Activated CD8-positive, alpha-beta memory T cell treated with anti-CD3 and anti-CD28 coated beads for 48 hours (primary cell): ENCODE measurements at regions not wholly inside any gene's neighbourhood (a gene's known extent, or its start where the extent isn't known, plus 50 kb on each side); places are given as distances from the start of the nearest gene placed in this dataset.
"Not testable (repeated sequence)": the region's sequence is repeated elsewhere in the genome, so short reads cannot be mapped to it uniquely, and the experiment has no call there.

ENCODE experiments used
- DNase-seq, 3 experiments: peaks; one replicate each; pipeline ENCODE4 v3.0.0-alpha.2; 2020; ENCODE audit warnings: low read depth in 2 of 3, low spot score in 2 of 3

DNA sequence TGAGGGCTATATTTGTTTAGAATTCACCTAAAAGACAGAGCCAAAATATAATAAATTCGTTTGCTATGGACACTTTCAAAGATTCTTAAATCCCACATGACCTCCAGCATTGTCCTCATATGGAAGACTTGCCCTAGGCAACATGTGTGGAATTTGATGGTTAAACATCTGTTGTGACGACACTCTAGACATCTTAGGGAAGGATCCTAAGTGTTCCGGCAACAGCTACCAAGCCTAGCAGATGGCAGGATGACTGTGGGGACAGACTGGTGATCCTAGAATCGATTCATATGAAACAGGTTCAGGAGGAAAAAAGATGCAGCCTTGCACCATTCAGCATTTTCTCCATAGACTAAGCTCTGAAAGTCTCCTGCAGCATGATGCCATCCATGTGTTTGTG, 77.6 kb upstream of the BACH2 start:
- DNase-seq: no peak

DNA sequence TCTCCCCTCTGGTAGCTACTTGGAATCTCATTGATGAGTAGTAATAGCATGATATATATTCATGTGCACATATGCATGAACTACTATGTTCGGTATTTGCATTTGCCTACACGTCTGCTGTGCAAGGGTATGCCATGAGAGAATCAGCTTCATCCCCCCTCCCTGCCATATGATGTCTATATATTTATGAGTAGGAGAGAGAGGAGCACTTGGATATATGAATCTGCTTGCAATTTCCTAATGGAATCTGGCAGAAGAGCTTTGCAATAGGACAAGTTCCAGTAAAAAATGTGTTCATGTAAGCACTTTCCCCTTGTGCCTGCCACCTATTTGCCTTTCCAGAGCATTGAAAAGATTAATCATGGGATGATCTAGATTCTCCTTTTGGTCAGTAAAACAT, 76.2 kb upstream of the BACH2 start:
- DNase-seq: no peak

DNA sequence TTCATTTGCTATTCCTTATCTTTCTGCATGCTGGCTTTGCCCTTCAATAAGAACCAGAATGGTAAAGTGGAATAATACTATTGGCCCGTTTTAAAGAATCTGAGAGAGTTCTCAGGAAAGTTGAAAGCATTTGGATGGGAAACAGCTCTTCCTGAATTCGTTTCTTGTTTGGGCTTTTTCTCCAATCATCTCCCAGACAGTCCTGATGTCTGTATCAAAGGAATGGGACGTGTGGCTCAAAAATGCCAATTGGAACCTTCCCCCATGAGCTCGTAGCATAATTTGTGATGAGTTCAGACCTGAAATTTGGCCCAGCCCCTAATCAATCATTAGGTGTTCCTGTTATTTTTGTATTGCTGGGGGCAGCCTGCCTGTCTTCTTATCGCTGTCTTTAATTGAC, 75.8 kb upstream of the BACH2 start:
- no peak for DNase-seq

DNA sequence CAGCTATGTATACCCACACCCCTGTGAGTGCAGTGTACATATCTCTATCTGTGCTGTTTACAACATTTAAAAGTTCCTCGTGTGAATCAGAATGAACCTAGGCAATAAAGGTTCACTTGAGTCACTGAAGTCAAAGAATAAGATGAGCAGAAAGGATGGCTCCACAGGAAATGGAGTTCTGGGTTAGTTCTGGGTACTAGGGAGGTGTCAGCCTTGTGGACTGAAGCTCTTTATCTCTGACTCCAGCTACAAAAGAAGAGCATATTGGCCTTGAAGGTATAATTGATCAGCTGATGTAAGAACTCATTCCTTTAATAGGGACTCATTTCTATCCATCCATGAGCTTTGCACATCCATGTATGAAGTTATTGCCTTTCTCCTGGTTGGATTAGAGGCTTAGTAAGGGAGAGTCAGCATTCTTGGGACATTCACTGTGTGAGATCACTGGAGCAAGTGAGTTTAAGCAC, 73.9 kb upstream of the BACH2 start:
- no peak for DNase-seq

DNA sequence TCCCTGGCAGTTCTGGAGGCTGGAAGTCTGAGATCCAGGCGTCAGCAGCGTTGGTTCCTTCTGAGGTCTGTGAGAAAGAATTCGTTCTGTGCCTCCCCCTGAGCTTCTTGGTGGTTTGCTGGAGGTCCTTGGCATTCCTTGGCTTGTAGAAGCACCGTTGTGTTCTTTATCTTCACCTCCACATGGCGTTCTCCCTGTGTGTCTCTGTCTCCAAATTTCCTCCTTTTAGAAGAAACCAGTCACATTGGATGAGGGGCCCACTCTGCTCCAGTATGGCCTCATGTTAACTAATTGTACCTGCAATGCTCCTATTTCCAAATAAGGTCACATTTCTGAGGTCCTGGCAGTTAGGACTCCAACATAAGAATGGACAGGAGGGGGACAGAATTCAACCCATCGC, 73.0 kb upstream of the BACH2 start:
- no peak for DNase-seq

DNA sequence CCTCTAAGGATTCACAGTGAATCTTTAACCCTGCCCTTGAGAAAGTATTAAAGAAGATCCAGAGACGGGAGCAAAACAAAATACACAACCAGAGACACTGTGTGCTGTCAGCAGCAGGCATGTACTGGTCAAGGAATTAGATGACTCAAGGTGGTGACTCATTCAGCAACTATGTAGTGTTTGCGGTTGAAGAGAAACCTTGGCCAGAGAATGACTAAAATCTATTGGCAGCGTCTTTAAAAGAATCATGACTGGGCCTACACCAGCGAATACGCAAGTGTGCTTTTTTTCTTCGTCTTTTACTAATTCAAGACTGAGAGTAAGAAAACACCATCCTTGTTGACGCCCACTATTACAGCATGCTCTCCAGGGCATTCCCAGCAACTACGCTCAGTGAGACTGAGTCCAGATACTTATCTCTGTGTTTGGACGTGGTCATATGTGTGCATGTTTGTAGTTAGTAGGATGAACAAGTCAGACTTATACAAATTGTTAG, 72.4 kb upstream of the BACH2 start:
- no peak for DNase-seq

DNA sequence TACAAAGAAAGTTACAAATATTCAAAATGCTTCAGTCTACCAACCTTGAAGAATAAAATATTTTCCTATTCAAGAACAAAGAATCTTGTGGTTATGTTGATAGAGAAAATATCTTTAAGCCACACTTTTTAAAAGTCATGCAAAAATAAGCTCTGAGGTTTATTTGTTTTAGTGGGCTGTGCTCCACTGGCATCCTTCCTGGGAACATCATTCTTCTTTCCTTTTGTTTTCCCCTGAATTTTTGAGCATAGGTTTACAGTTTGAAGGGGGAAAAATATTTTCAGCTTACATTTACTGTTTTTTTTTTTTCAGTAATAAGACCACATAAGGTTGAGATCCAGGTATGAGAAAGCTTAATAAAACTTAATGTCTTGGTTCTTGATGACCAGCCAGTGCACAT, 72.0 kb upstream of the BACH2 start:
- DNase-seq: no peak

DNA sequence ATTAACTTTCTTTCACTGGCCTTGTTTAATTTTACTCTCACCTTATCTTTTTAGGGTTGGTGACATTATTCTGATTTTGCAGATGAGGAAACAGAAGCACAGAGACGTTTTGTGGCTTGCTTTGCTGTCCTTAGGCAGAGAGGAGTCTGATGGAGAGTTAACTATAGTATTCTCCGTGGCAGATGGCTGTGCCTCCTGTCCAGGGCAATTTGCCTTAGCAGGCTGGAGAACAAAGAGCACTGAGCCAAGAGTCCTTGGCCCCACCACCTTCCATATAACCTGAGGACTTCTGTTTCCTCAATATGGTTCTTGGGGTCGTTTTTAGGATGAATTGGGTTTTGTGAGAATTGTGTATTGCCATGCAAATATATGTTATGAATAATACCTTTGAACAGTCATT, 71.4 kb upstream of the BACH2 start:
- no peak for DNase-seq

DNA sequence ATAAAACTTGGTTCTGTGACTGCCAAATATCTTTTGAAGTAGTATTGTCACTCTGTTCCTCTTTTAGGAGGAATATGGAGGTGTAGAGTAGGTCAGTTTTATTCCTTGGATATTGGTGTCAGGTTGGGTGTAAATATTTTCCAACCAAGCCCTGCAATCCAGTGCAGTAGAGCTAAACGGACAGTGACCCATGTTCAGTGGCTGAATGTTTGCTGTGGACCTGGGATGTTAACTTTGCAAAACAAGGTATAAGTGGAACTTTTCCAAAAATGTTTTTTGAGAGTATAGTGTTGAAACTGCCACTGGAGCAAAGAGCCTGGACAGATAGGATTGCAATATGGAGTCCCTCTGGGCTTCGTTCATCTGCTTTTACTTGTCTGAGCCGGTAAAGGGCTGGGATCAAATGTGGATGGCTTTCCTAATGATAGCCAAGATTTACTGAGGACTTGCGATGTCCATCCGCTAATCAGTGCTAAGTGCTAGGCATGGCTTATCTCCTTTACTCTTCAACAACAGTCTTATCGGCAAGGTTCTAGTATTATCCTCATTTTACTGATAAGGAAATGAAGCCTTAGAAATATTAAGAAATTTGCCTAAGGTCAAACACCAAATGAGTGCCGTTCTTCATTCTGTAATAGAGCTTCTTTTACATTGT, 69.0 kb upstream of the BACH2 start:
- no peak for DNase-seq

DNA sequence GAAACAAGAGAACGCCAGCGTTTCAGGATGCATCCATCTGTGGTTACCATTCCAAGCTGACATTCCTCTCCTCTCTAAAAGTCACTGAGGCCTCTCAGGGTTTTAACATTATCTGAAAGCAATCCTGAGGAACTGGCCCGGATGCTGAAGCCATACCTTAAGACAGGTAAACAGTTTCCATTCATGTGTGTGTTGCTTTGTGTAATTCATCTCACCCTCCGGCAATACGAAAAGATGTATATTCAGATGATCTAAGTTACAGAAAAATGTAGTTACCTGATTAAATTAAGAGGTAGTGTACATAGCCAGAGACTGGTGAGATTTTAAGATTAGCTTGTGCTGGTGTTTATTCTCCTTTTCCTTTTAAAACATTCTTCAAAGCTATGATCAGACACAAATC, 68.4 kb upstream of the BACH2 start:
- DNase-seq: no peak

DNA sequence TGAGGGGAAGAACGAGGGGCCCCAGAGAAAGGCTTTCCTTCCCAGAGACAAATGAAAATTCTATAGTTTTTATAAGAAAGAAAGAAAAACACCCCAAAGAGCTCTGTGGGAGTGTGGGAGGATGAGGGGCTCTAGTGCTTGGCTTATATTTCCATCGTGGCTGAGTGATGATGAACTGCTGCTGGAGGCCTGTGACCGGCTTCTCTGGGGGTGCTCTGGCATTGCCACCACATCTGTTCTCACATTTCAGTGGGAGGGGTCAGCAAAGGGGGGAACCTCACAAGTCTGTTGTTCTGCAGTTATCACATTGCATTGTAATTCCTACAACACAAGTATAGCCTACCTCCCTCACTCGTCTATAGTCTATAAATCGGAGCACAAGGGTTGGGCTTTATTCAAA, 67.6 kb upstream of the BACH2 start:
- no peak for DNase-seq

DNA sequence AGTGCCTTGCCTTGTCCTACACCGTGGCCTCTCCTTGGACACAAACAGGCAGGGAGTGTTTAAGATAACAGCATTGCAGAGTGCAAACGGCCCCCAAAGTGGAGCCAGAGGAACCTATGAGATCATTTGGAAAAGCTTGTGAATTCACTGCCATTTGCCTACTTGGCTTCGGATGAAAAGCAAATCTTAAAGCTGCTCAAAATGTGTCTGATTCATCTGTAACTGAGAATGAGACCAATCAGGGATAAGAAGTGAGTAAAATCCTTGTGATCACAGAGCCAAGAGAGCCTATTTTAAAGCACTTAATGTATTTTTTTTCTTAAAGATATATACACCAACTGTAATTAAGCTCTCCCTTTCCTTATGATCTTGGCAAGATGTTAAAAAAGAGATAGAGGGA, 65.7 kb upstream of the BACH2 start:
- DNase-seq: no peak

DNA sequence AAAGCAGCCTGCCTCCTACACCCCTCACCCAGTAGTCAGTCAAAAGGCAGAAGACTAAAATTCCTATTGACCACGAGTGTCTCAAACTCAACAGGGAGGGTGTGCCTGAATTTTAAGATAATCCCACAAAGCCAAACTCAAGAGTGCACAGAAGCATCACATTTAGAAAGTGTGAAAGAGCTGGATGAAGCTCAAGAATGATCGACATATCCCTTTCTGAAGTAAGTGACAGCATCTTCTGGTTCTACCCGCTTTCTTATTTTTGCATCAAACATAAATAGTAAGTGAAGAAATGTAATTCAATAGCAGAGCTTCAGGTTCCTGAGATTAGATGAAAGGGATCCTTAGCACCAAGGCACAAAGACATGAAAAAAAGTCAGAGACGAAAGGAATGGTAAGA, 64.5 kb upstream of the BACH2 start:
- DNase-seq: no peak

DNA sequence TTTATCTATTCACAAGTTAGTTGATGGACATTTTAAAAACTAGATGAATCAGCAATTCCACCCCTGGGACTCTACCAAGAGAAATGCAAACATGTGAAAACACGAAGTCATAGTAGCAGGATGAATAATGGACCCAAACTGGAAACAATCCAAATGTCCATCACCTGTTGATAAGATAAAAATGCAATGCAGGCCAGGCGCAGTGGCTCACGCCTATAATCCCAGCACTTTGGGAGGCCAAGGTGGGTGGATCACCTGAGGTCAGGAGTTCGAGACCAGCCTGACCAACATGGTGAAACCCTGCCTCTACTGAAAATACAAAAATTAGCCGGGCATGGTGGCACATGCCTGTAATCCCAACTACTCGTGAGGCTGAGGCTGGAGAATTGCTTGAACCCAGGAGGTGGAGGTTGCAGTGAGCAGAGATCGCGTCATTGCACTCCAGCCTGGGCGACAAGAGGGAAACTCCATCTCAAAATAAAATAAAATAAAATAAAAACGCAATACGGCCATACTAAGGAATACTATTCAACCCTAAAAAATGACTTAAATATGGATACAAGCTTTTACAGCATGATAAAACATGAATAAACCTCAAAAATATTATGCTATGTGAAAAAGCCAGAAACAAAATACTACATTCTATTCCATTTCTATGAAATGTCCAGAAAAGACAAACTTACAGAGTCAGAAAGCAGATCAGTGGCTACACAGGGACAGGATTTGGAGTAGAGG, 61.6 kb upstream of the BACH2 start:
- not testable (repeated sequence) for DNase-seq

DNA sequence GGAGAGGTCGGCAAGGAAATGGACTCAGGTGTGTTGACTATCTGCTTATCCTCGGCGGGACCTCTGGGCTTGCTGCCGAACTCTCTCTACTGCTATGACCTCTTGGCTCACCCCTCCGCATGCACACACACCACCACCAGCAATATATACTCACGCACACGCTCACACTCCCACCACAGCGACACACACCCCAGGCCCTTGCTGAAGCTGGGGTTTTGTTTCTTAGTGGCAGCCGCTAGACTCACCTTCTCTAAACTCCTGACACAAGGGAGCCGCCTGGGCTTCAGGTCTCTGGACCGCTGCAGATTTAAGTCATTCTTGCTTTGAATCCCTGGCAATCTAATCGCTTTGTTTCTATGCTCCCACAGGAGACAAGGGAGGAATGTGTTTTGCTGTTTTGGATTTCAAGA, 59.4 kb upstream of the BACH2 start:
- DNase-seq: no peak

DNA sequence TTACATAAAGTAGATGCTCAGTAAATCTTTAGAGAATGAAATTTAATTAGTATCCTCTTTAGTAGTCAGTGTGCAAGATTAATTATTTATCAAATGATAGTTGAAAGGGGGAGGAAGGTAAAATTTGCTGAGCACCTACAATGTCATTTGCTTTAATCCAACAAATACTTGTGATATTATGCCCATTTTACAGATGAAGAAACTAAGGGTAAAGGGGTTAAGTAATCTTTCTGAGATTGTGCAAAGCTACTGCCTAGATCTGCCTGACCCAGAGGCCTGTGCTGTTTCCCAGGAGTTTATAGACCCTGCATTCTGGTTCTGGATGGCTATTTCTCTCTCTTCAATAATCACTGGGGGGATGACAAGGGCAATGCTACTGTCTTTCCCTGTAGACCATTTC, 58.3 kb upstream of the BACH2 start:
- DNase-seq: no peak

DNA sequence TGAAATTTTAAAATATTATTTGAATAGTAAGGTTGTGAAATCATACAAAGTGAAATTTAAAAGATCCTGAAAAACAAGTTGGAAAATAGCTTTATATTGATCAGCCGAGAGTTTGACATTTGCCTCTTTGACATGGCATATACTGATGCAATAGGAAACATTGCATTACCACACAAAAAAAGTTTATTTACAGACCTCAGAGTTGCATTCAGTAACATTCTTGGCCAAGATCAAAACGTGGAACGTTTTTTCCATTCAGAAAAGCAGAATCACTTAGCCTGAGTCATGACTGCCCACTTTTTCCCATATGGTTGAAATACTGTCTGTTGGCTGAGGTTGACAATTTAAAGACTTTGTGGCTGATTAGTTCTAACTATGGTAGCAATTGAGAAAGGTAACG, 55.1 kb upstream of the BACH2 start:
- no peak for DNase-seq

DNA sequence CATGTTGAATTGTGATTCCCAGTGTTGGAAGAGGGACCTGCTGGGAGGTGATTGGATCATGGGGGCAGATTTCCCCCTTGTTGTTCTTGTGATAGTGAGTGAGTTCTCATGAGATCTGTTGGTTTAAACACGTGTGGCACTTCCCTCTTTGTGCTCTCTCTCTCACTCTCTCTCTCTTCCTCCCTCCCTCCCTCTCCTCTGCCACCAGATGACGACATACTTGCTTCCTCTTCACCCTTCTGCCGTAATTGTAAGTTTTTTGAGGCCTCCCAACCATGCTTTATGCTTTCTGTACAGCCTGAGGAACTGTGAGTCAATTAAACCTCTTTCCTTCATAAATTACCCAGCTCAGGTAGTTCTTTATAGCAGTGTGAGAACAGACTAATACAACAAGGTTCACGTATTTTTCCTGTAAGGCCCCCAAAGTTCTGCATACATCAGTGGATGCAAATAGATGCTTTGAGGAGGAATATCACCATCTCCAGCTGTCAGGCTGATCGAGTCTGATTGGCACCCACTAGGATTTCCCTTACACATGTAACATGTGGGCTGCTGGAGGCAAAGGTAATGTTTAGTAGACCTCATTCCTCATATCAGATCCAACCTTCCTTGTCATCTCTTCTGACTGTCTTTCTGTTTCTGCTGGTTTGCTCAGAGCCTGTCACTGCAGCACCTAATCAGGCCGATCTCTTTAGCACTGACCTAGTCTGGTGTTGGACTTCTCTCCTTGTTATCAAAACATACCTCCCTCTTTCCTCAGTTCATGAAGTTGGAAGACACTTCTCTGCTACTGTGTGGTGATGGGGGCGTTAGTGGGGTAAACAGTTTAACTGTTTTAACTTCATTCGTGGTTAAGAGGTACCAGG, 54.3 kb upstream of the BACH2 start:
- no peak for DNase-seq

DNA sequence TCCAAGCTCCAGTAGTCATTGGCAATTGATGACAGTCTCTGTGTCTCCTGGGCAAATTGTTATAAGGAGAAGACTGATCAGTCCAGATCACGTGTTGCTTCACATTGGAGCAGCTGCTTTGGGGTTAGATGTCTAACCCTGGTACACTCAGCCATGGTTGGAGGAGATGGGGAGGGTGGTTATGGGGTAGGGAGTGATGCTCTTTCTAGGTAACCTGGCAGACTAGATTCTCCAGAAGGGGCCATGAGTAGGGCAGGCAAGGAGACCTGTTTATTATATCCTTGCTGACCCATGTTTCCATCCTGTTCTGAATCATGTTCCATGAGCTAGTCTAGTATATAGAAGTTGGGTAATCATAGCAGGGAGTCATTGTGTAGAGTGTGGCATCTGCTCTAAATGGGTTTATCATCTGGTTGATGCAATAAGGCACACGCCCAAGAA, 50.8 kb upstream of the BACH2 start:
- DNase-seq: no peak

DNA sequence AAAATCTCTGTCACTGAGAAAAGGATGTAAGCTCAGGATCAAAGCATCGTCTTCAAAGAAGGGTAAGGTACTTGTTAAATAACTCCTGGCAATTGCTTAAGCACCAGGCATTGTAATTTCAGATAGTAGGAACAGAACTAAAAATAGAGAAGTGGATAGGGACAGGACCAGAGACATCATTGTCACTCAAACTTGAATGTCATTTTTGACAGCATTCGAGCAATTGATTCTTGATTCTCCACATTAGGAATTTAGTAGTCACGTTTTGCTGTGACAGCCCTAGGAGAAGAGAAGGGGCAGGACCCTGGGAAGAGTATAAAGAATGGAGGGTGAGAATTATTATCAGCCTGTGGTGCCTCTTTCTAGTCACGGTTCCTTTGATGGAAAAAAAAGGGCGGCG, 50.1 kb upstream of the BACH2 start:
- no peak for DNase-seq
